HG02610 (cell line): ENCODE measurements at regions not wholly inside any gene's neighbourhood (a gene's known extent, or its start where the extent isn't known, plus 50 kb on each side); places are given as distances from the start of the nearest gene placed in this dataset.
"Not testable (repeated sequence)": the region's sequence is repeated elsewhere in the genome, so short reads cannot be mapped to it uniquely, and the experiment has no call there.

Experiments
- ATAC-seq: cut with Tn5 transposase; IDR thresholded peaks from one replicate; pipeline ENCODE4 v1.9.1; 2021; ENCODE audit warnings: mild to moderate bottlenecking, moderate library complexity; ENCODE audit not compliant: unreplicated experiment

- ATAC-seq: peak; percentile 51
Observed at GRCh38 chr9:82489201-82489821, 500.7 kb downstream of the SPATA31D1 start.

- ATAC-seq: no peak
Observed at GRCh38 chr9:82490019-82490499, 501.5 kb downstream of the SPATA31D1 start.

GRCh38 chr9:82490821-82491220, 502.2 kb downstream of the SPATA31D1 start:
- not testable (repeated sequence) for ATAC-seq

- ATAC-seq: no peak
Observed at GRCh38 chr9:82491604-82492003, 503.0 kb downstream of the SPATA31D1 start.

- ATAC-seq: no peak
Observed at GRCh38 chr9:82492274-82492673, 503.7 kb downstream of the SPATA31D1 start.

- no peak for ATAC-seq
Observed at GRCh38 chr9:82495884-82496777, 507.6 kb downstream of the SPATA31D1 start.

GRCh38 chr9:82498541-82499317, 510.2 kb downstream of the SPATA31D1 start:
- ATAC-seq: no peak

- ATAC-seq: no peak
Observed at GRCh38 chr9:82499337-82499736, 510.8 kb downstream of the SPATA31D1 start.

GRCh38 chr9:82504620-82505019, 516.0 kb downstream of the SPATA31D1 start:
- ATAC-seq: no peak

GRCh38 chr9:82511626-82512025, 523.1 kb downstream of the SPATA31D1 start:
- ATAC-seq: no peak

GRCh38 chr9:82512728-82513127, 524.2 kb downstream of the SPATA31D1 start:
- no peak for ATAC-seq

GRCh38 chr9:82513242-82513751, 524.7 kb downstream of the SPATA31D1 start:
- no peak for ATAC-seq

- ATAC-seq: no peak
Observed at GRCh38 chr9:82513976-82514735, 525.6 kb downstream of the SPATA31D1 start.

GRCh38 chr9:82518868-82519267, 530.3 kb downstream of the SPATA31D1 start:
- no peak for ATAC-seq

- no peak for ATAC-seq
Observed at GRCh38 chr9:82519332-82519731, 530.8 kb downstream of the SPATA31D1 start.

- no peak for ATAC-seq
Observed at GRCh38 chr9:82524407-82524806, 535.8 kb downstream of the SPATA31D1 start.

- no peak for ATAC-seq
Observed at GRCh38 chr9:82526577-82526976, 536.4 kb downstream of the RASEF start.

GRCh38 chr9:82531795-82532194, 531.1 kb downstream of the RASEF start:
- no peak for ATAC-seq

GRCh38 chr9:82532504-82533180, 530.3 kb downstream of the RASEF start:
- ATAC-seq: no peak
